ENCODE measurements at regions not wholly inside any gene's neighbourhood (a gene's known extent, or its start where the extent isn't known, plus 50 kb on each side); places are given as distances from the start of the nearest gene placed in this dataset.
A peak's percentile ranks its signal among the peaks of the same experiment; 100 is the strongest.
"Not testable (repeated sequence)": the region's sequence is repeated elsewhere in the genome, so short reads cannot be mapped to it uniquely, and the experiment has no call there.

GRCh38 chr2:91742973-91743490 lies 3051.6 kb downstream of the RPIA start:
- peak in 1 of 2 donors; percentile 9 for DNase-seq

DNA sequence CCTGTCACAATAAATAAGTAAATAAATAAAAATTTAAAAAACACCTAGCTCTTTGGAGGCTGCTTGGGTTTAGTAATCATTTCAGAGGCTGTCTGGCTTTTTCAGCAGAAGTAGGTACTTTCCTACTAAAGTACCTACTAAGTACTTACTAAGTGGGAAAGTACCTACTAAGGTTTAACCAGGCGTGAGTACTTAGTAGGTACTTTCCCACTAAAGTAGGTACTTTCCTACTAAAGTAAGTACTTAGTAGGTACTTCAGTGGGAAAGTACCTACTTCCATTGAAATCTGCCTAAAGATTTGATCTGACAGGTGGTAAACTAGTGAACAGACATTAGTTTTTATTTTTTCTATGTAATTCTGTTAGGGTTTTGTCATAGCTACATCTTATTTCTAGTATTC lies 3052.4 kb downstream of the RPIA start:
- DNase-seq, result not testable (repeated sequence)

DNA sequence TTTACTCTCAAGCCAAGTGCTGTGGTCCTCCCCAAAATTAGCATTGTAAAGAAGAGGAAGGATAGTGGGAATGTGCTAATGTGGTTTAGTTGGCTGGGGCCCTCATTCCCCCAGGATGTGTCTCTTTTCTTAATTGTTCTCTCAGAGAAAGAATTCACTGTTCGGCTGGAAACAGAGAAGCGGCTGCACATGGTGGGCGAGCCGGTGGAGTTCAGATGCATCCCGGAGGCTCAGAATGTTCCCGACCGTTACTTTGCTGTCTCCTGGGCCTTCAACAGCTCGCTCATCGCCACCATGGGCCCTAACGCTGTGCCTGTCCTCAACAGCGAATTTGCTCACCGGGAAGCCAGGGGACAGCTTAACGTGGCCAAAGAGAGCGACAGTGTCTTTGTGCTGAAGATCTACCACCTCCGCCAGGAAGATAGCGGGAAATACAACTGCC lies 3053.2 kb downstream of the RPIA start:
- not testable (repeated sequence) for DNase-seq

- no peak for DNase-seq
Measured at GRCh38 chr2:91748902-91749301, 3057.4 kb downstream of the RPIA start.

DNA sequence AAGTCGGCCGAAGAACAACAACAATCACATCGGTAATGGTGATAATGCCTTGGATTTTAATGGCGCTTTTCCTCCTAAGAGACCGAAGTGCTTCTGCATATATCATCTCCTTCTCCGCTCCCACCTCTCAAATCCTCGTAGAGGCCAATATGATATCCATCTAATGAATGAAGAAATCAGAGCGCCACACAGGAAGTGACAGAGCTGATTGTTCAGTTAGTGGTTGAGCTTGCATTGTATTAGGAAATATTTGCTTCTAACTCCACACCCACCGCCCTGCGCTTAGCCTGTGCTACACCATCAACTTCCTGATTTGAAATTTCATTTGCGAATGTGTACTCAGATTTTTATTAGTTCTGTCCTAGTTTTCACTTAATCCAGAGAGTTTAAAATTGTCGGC lies 3058.2 kb downstream of the RPIA start:
- DNase-seq, result peak; percentile 20 to 75

DNA sequence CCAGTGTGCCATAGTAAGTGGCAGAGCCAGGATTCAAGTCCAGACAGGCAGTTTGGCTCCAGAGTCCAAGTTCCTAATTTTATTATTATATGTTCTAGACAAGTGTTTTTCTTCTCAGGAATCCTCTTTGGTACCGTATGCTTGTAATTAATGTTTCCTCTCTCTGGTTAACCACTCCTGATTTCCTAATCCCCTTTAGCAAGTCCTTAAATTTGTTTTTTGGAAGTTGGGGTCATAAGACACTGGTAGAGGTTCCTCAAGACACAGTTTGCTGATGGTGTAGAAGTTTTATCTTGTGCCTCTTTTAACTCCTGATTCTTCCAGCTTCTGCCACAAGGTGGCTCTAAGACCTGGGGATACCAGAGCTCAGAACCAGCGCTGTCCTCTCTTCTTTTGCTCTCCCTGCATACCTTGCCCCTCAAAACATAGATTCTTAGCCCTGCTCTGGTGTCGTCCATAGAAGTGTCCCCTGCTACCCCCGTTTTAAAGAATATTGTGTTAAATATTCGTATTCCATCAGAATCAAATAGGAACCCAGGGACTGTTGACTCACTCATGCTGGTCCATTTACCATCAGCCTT lies 3068.0 kb downstream of the RPIA start:
- peak in 1 of 2 donors; percentile 64 for DNase-seq

DNA sequence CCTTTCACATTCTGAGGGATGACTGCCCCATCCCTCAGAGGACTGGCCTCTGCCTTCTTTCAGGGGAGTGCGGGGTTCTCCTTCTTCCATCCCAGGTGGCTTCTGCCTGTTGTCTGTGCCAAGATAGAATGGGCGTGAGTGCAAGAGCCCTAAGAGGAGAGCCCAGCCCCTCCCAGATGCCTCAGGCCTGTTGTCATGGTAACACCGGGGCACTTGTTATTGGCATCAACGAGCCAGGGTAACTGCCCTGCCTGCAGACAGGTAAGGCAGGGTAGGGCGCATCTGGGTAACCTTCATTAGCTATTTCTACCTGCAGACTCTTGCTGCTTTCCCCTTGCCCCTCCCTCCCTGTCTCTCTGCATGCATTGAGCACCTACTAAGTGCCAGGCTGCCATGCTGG lies 3069.2 kb downstream of the RPIA start:
- DNase-seq, result not testable (repeated sequence)

- not testable (repeated sequence) for DNase-seq
Measured at GRCh38 chr2:91762312-91762711, 3070.8 kb downstream of the RPIA start.

GRCh38 chr2:91763710-91764109 lies 3072.2 kb downstream of the RPIA start:
- DNase-seq, result not testable (repeated sequence)

GRCh38 chr2:91764581-91765002 lies 3073.1 kb downstream of the RPIA start:
- DNase-seq, result not testable (repeated sequence)

- DNase-seq, result not testable (repeated sequence)
Measured at GRCh38 chr2:91765018-91765754, 3073.7 kb downstream of the RPIA start.

- DNase-seq, result peak; percentile 65 to 81
Measured at GRCh38 chr2:91766349-91767048, 3075.0 kb downstream of the RPIA start.

DNA sequence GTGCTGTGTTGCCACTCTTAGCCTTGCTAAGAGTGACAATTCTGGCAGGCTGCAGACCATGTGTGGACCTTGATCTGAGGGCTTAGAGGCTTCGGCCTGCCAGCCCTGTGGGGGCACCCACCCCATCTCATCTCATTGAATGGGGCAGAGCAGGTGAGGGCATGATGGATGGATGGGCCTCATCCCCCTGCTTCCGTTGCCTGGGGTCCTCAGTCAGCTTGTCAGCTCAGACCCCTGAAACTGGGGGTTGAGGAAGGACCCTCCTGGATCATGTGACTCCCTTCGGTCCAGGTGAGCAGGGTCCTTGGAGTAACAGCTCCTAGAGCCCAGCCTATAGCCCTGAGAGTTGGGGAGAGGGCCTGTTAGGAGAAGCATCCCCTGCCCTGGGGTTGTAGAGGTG lies 3076.8 kb downstream of the RPIA start:
- DNase-seq, result not testable (repeated sequence)

DNA sequence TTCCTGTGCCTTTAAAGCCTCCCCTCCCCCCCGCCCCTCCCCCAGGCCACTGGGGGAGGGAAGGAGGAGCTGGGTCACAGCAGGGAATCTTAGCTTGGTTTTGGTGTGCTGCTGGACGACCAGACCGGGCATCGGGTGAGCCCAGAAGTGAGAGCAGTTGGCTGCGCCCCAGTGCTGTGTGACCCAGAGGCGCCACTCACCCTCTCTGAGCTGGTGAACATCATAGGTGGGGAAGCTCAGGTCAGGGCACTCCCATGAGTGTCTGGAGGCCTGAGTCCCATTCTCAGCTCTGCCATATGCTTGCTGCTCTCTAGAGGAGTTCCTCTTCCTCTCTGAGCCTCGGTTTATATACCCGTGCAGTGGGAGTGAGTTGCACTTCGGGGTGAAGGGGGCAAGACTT lies 3077.5 kb downstream of the RPIA start:
- peak; percentile 2 to 17 for DNase-seq

GRCh38 chr2:91770046-91770575 lies 3078.6 kb downstream of the RPIA start:
- DNase-seq, result not testable (repeated sequence)

GRCh38 chr2:91771604-91772003 lies 3080.1 kb downstream of the RPIA start:
- DNase-seq, result not testable (repeated sequence)

DNA sequence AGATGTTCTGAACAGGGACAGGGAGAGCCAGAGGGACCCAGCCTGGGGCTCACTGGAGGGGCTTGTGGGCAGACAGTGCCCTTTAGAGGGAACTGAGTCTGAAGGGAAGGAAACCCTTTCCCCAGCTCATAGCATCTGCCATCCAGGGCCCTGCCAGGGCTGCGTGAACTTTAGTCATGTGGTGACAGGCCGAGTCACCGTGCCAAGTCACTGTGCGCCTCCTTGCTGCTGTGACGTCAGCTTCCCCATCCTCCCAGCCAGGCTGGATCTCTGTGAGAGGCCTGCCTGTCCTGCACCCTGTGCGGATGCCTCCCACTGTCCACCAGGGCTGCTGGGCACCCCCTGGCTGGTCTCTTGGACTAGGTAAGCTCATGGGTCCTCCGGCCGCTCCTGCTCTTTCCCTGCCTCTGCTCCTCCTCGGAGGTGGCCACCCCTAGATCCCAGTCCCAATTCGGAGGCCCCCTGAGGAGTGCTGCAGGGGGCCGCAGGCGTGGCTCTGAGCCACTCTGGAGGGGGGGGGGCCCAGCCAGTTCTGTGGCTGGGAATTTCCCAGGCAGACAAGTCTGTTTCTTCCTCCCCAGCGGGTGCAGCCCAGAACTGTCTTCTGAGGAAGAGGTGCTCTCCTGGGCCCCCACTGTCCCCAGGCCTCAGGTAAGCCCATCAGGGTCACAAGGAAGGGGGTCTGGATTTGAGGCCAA lies 3080.9 kb downstream of the RPIA start:
- DNase-seq, result peak; percentile 31 to 42

DNA sequence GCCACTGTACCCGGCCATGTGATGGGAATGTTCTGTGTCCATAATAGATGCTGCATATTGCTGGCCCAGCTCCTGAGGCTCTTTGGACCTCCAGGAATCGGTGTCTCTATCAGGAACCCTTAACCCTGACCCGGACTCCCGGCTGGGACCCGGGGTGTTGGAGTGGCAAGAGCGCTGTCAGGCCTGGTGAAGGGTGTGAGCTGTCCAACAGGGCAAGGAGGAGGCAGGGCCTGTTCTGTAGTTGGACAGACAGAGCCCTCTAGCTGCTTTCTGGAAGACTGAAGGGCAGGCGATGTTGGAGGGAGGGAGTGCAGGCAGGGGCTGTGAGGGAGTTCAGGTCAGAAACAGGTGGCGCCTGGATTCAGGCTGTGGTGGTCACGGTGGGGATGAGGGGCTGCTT lies 3082.3 kb downstream of the RPIA start:
- DNase-seq, result not testable (repeated sequence)

GRCh38 chr2:91775193-91775592 lies 3083.7 kb downstream of the RPIA start:
- not testable (repeated sequence) for DNase-seq

GRCh38 chr2:91780324-91780723 lies 3088.9 kb downstream of the RPIA start:
- not testable (repeated sequence) for DNase-seq

- not testable (repeated sequence) for DNase-seq
Measured at GRCh38 chr2:91809391-91809790, 3061.8 kb upstream of the TEKT4 start.
